ENCODE measurements at regions not wholly inside any gene's neighbourhood (a gene's known extent, or its start where the extent isn't known, plus 50 kb on each side); places are given as distances from the start of the nearest gene placed in this dataset.

DNA sequence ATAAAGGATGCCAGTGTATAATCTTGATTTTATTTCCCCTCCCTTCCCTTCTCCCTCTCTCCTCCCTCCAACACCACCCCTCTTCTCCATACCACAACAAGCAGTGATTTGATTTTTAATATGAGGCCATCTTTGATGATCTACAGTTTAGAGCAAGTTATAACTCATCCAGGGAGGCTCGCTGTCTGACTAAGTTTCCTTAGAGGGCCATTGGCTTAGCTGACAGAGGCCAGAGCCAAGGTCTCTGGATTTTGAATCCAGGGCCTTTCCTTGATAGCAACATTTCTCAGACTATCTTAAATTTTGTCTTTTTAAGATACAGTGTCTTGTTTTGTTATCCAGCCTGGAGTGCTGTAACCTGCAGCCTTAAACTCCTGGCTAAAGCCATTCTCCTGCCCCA, 431.0 kb upstream of the USP24 start:
- TF ChIP-seq JUND (IDR thresholded peaks at IDR 0.05; ENCODE audit: low read depth) = no peak
- no peak for DNase-seq (ENCODE audit: low read depth in 1 of 2, low spot score in 1 of 2)
- in situ Hi-C loops (cut with HindIII; ENCODE audit: low pct_unique_long_range_greater_than_20kb, low sequenced_read_pairs) = no loop called here

DNA sequence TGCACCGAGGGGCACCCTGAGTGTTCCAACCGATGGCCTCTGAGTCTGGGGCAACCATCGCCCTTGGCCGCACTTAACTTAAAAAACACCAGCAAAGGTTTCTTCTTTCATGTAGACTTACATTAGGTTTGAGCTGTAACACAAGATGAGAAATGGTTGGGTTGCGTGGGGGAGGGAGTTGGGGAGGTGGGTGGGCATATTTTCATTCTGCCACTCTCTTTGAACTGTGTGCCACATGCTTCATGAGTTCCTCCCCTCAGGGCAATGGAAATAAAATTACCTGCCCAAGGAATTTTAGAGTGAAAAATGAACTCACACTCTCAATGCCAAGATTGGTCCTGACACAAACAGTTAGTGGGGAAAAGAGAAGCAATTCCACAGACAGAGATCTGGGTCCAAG, 430.1 kb upstream of the USP24 start:
- no peak for DNase-seq (ENCODE audit: low read depth in 1 of 2, low spot score in 1 of 2)
- TF ChIP-seq JUND (IDR thresholded peaks at IDR 0.05; ENCODE audit: low read depth) = no peak
- in situ Hi-C loops (cut with HindIII; ENCODE audit: low pct_unique_long_range_greater_than_20kb, low sequenced_read_pairs) = no loop called here

DNA sequence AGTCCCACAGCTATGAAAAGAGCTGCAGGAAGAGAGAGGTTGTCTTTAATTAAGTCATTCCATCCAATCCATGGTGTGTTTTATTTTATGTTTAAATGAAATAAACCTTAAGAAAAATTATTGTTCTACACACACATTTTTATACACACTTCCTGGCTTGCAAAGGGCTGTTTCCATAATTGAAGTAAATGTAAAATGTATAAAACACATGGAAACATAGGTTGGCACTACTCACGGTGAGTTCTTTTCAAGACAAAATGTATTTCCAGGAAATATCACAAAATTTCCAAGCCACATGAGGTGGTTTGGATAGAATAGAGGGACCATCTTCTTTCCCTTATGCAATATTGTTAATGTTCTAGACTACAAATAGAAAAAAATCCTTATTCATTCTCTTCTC, 426.8 kb upstream of the USP24 start:
- DNase-seq (ENCODE audit: low read depth in 1 of 2, low spot score in 1 of 2) = no peak
- in situ Hi-C loops (cut with HindIII; ENCODE audit: low pct_unique_long_range_greater_than_20kb, low sequenced_read_pairs) = no loop called here
- no peak for TF ChIP-seq JUND (IDR thresholded peaks at IDR 0.05; ENCODE audit: low read depth)

DNA sequence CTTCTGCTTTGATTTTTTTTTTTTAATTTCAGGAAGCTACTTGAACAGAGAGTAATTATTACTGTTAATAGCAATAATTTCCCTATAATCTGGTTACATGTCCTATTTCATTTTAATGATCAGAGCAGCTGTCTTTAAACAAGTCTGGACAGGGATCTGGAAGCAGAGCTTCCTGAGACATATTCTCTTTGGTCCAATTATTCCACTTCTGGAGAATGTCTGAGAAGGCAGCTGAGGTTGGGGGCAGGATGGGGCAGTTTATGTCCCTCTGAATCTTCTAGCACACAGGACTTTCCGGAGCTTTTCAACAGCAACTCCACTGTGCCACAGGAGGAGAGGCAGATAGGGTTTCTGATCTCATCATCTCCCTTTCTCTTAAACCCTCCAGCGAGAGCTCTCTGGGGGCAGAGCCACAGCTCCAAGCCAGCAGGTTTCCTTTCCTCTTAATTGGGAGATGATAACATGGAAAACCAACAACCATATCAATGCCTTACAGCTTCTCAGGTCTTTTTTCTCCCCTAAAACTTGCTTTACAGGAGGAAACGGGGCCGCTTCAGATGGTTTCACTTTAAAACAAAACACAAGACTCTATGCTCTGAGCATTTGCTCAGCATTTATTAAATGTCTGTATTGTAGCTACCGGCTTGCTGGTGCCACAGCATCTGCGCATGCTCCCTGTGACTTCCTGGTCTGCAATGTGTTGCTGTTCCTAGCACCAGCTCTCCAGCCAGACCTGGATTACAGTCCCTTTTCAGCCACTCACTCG, 425.7 kb upstream of the USP24 start:
- TF ChIP-seq JUND (IDR thresholded peaks at IDR 0.05; ENCODE audit: low read depth) = no peak
- DNase-seq (ENCODE audit: low read depth in 1 of 2, low spot score in 1 of 2) = peak; percentile 43 to 51
- in situ Hi-C loops (cut with HindIII; ENCODE audit: low pct_unique_long_range_greater_than_20kb, low sequenced_read_pairs) = no loop called here

DNA sequence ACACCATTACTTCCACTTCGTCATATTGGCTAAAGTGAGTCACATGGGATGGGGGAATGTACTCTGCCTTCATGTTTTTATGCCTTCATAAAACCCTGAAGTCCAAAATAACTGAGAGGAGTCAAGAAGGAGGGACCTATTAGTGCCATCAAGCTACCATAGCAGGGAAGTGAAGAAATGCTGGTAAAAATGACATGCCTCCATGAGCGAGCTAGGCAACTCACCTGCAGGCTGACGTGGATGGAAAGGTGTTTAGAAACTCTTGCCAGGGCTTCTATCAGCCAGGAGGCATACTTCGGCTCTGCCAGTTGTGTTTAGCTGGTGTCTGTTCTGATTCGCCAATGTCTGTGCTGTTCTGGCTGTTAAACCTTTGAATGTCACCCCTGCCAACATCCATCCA, 424.4 kb upstream of the USP24 start:
- in situ Hi-C loops (cut with HindIII; ENCODE audit: low pct_unique_long_range_greater_than_20kb, low sequenced_read_pairs) = no loop called here
- no peak for DNase-seq (ENCODE audit: low read depth in 1 of 2, low spot score in 1 of 2)
- TF ChIP-seq JUND (IDR thresholded peaks at IDR 0.05; ENCODE audit: low read depth) = no peak

DNA sequence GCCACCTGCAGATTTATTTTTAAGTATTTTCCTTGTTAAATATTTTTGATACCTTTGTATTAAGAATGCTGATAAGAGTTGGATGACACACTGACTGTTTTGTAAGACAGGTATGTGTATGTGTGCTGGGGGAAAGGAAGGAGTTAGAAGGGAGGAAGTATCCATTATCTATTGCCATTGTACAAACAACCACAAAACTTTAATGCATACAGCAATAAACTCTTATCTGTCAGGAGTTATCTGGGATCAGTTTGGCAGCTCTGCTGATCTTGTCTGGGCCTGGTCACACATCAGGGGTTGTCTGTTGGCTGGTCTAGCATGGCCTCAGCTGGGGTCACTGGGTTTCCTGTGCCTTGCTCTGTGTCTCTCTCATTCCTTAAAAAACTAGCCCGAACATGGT, 423.9 kb upstream of the USP24 start:
- in situ Hi-C loops (cut with HindIII; ENCODE audit: low pct_unique_long_range_greater_than_20kb, low sequenced_read_pairs) = no loop called here
- no peak for TF ChIP-seq JUND (IDR thresholded peaks at IDR 0.05; ENCODE audit: low read depth)
- no peak for DNase-seq (ENCODE audit: low read depth in 1 of 2, low spot score in 1 of 2)

DNA sequence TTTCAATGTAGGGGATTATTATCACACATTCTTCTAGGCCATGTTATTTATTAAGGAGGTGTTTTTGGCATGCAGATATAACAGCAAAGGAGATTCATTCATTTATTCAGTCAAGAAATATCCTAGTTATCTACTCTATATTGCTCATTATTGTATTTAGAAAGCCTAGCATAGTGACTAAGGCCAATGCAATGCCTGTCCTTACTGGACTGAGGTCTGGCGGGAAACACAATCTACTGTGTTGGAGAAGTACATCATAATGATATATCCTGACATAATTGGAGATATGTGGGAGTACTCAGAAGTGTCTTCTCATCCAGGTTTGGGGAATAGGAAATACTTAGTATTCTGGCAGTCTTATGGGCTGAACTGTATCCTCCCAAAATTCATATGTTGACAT, 421.5 kb upstream of the USP24 start:
- no peak for TF ChIP-seq JUND (IDR thresholded peaks at IDR 0.05; ENCODE audit: low read depth)
- DNase-seq (ENCODE audit: low read depth in 1 of 2, low spot score in 1 of 2) = no peak
- in situ Hi-C loops (cut with HindIII; ENCODE audit: low pct_unique_long_range_greater_than_20kb, low sequenced_read_pairs) = no loop called here

DNA sequence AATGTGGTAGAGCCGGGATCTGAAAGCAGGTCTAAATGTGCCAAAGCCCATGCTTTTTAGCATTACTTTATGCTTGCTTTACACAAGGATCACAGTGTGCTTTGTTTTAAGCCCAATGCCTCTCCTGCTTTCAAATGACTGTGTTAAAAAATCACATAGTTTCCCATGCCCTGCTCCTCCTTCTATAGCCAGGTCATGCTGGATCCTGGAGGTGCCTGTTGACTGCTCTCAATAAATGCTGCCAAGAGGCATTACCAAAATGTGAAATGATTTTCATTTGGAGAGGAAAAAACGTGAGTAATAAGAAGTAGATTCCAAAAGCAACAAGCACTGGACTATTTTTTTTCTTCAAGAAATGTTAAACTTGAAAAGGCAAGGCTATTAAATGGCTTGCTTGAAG, 420.7 kb upstream of the USP24 start:
- no peak for TF ChIP-seq JUND (IDR thresholded peaks at IDR 0.05; ENCODE audit: low read depth)
- in situ Hi-C loops (cut with HindIII; ENCODE audit: low pct_unique_long_range_greater_than_20kb, low sequenced_read_pairs) = no loop called here
- DNase-seq (ENCODE audit: low read depth in 1 of 2, low spot score in 1 of 2) = no peak

DNA sequence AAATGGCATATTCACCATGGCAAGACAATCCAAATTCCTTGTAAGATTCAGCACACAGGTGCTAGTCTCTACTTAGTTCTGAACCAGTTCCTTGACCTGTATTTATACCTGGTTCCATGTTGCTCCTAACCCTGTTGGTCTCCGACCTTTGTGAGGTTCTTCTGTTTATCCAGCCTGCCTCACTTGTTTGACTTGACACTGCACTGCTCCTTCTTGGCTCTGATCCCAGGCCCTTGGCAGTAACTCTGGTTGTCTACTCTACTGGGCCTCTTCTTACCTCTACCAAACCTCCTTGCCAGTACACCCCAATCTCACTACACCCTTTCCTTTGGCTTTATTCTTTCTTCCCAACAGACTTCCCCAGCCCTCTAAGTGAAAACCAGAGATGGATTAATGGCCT, 419.4 kb upstream of the USP24 start:
- DNase-seq (ENCODE audit: low read depth in 1 of 2, low spot score in 1 of 2) = peak in 1 of 2 experiments; percentile 6
- in situ Hi-C loops (cut with HindIII; ENCODE audit: low pct_unique_long_range_greater_than_20kb, low sequenced_read_pairs) = no loop called here
- TF ChIP-seq JUND (IDR thresholded peaks at IDR 0.05; ENCODE audit: low read depth) = no peak

DNA sequence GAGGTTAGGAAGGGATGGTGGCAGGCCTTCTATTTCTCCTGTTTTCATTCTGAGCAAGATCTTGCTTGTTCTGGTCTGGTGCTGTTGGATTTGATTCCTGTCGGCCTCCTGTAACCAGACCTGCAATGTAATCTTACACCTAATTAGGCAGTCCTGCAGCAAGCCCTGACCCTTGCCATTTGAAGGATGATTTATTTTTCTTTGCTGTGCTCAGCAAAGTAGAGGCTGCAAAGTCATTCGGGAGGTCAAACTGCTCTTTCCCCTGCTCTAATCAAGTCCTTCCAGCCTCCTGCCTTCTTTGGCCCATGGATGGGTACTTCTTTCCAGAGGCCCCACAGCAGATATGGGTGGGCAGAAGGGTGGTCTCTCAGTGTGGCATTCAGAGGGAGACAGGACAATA, 417.7 kb upstream of the USP24 start:
- no peak for DNase-seq (ENCODE audit: low read depth in 1 of 2, low spot score in 1 of 2)
- no peak for TF ChIP-seq JUND (IDR thresholded peaks at IDR 0.05; ENCODE audit: low read depth)
- in situ Hi-C loops (cut with HindIII; ENCODE audit: low pct_unique_long_range_greater_than_20kb, low sequenced_read_pairs) = no loop called here

DNA sequence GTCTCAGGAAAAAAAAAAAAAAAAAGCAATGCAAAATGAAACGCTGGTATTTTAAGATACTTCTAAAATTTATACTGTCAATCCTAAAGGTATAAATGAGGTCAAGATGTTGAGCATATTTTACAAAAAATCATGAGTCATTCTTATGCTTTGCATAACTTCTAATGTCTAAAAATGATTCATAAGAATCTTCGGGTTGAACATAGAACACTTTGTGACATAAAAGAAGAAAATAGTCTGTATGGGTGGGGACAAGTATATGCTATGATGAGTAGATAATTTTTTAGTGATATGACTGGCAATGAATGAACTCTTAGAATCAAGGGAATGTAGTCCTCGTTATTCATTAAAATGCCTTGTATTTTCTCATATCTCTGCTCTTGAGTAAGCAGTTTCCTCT, 416.9 kb upstream of the USP24 start:
- no peak for DNase-seq (ENCODE audit: low read depth in 1 of 2, low spot score in 1 of 2)
- no peak for TF ChIP-seq JUND (IDR thresholded peaks at IDR 0.05; ENCODE audit: low read depth)
- in situ Hi-C loops (cut with HindIII; ENCODE audit: low pct_unique_long_range_greater_than_20kb, low sequenced_read_pairs) = no loop called here

DNA sequence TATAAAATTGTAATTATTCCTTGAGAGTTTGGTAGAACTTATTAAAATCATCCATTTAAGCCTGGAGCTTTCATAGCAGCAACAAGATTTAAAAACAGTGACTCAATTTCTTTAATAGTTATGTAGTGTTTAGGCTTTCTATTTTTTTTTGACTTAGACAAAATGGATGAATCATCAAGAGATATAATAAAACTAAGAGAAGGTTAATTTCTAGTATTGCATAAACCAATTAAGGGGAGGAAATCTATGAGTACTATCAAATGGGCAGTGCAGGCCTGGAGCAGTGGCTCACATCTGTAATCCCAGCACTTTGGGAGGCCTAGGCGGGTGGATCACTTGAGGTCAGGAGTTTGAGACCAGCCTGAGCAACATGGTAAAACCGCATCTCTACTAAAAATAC, 416.3 kb upstream of the USP24 start:
- TF ChIP-seq JUND (IDR thresholded peaks at IDR 0.05; ENCODE audit: low read depth) = no peak
- no peak for DNase-seq (ENCODE audit: low read depth in 1 of 2, low spot score in 1 of 2)
- in situ Hi-C loops (cut with HindIII; ENCODE audit: low pct_unique_long_range_greater_than_20kb, low sequenced_read_pairs) = no loop called here

DNA sequence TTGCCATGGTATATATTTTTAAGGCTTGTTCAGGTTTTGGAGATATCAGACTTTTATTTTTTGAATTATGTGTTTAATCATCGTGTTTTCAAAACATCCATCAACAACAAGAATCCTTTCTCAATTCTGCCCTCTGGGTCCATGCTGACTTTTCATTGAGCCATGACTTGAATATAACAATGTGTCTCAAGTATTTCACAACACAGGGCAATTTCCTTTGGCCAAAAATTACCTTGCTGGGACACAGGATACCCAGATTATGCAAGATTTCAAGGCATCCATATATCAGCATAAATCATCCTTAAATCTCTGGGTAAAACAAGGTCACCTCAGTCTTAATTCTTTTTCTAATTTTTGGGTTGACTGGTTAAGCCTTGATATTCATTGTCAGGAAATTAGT, 411.2 kb upstream of the USP24 start:
- in situ Hi-C loops (cut with HindIII; ENCODE audit: low pct_unique_long_range_greater_than_20kb, low sequenced_read_pairs) = no loop called here
- TF ChIP-seq JUND (IDR thresholded peaks at IDR 0.05; ENCODE audit: low read depth) = no peak
- no peak for DNase-seq (ENCODE audit: low read depth in 1 of 2, low spot score in 1 of 2)

DNA sequence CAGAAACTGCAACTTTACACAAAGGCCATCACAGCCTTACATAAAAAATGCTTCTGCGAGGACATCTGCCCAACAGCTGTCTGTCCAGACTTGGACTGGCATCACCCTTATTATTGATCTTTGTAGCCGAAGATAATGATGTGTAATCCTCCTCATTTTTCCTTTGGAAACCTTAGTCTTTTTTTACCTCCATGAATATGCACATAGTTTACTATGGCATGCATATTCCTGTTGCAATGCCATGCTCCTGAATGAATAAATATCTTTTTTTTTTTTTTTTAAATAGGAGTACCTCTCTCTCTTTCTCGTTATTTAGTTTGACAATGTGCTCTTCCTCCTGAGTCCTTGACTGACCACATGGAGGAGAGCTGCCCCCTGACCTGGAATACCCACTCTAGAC, 409.6 kb upstream of the USP24 start:
- TF ChIP-seq JUND (IDR thresholded peaks at IDR 0.05; ENCODE audit: low read depth) = no peak
- no peak for DNase-seq (ENCODE audit: low read depth in 1 of 2, low spot score in 1 of 2)
- in situ Hi-C loops (cut with HindIII; ENCODE audit: low pct_unique_long_range_greater_than_20kb, low sequenced_read_pairs) = no loop called here
